H1 (cell line): ENCODE measurements at regions not wholly inside any gene's neighbourhood (a gene's known extent, or its start where the extent isn't known, plus 50 kb on each side); places are given as distances from the start of the nearest gene placed in this dataset.

Experiments used
- CTCF ChIA-PET: fragments of 300-600 bp; sonication (Branson Sonifier 250); formaldehyde crosslinking; loops from one replicate; lab custom pipeline; 2021; ENCODE audit not compliant: partially characterized antibody; lab: Charles Lee
- POLR2A ChIA-PET: fragments of 300-600 bp; sonication (Branson Sonifier 250); formaldehyde crosslinking; loops from one replicate; lab custom pipeline; 2021; ENCODE audit warnings: inconsistent platforms; ENCODE audit not compliant: partially characterized antibody; lab: Charles Lee
- DNase-seq, 2 experiments: peaks; one replicate each; pipeline versions ENCODE4 v3.0.0 to v3.0.0-alpha.2; 2010 to 2022; ENCODE audit warnings: low spot score in 2 of 2, low read depth in 1 of 2, mixed read lengths in 1 of 2
- FAIRE-seq: peaks from 2 replicates; lab custom pipeline; 2011; peaks lifted over from hg19 to GRCh38; lab: Jason Lieb, UNC
- H2AFZ ChIP-seq: 2 replicates; pipeline ENCODE4 v1.8.1; 2012; ENCODE audit warnings: low read length, inconsistent platforms
- H2AK5ac ChIP-seq: 2 replicates; pipeline ENCODE4 v1.6.1; 2013; ENCODE audit warnings: low read depth, low read length
- H2BK120ac ChIP-seq: replicated peaks from 2 replicates; pipeline ENCODE3; 2013; ENCODE audit warnings: low read depth, low read length, inconsistent platforms
- H2BK12ac ChIP-seq: 2 replicates; pipeline ENCODE4 v1.6.1; 2013; ENCODE audit warnings: low read depth, low read length
- H2BK15ac ChIP-seq: 2 replicates; pipeline ENCODE4 v1.6.1; 2013; ENCODE audit warnings: low read length
- H2BK20ac ChIP-seq: 2 replicates; pipeline ENCODE4 v1.6.1; 2013; ENCODE audit warnings: low read length
- H2BK5ac ChIP-seq: 2 replicates; pipeline ENCODE4 v1.6.1; 2013; ENCODE audit warnings: low read depth, low read length
- H3K14ac ChIP-seq: 2 replicates; pipeline ENCODE4 v1.6.1; 2013; ENCODE audit warnings: inconsistent platforms; ENCODE audit not compliant: insufficient read length
- H3K18ac ChIP-seq: 2 replicates; pipeline ENCODE4 v1.6.1; 2013; ENCODE audit warnings: low read length; ENCODE audit errors: extremely low read depth
- H3K23ac ChIP-seq: 2 replicates; pipeline ENCODE4 v1.6.1; 2013; ENCODE audit warnings: inconsistent platforms; ENCODE audit not compliant: insufficient read length
- H3K23me2 ChIP-seq: 2 replicates; pipeline ENCODE4 v1.6.1; 2013; ENCODE audit warnings: low read depth, low read length
- H3K27ac ChIP-seq: 2 replicates; pipeline ENCODE4 v1.6.1; 2011; ENCODE audit warnings: low read depth, low read length, inconsistent platforms
- H3K27me3 ChIP-seq, 4 experiments: replicated peaks in 1 of 4; 1 replicate in 1 of 4; 2 replicates in 3 of 4; pipeline versions ENCODE4 v1.6.1 to v1.8.1; 2011 to 2013; ENCODE audit warnings: low read length in 3 of 4, mild to moderate bottlenecking in 3 of 4, inconsistent platforms in 2 of 4, mixed read lengths in 2 of 4, moderate library complexity in 1 of 4; ENCODE audit not compliant: control insufficient read depth in 3 of 4, insufficient read depth in 3 of 4; ENCODE audit errors: extremely low read depth in 1 of 4
- H3K36me3 ChIP-seq, 4 experiments: 2 replicates each; pipeline versions ENCODE4 v1.6.1 to v1.8.1; 2011 to 2013; ENCODE audit warnings: mild to moderate bottlenecking in 4 of 4, low read length in 3 of 4, moderate library complexity in 2 of 4, control low read depth in 1 of 4, inconsistent platforms in 1 of 4; ENCODE audit not compliant: insufficient read depth in 4 of 4, control insufficient read depth in 2 of 4
- H3K4ac ChIP-seq: replicated peaks from 2 replicates; pipeline ENCODE3; 2013; ENCODE audit warnings: low read length, low read depth, mixed read lengths, inconsistent platforms; ENCODE audit not compliant: insufficient read length
- H3K4me1 ChIP-seq, 4 experiments: replicated peaks in 1 of 4; 1 replicate in 1 of 4; 2 replicates in 3 of 4; pipeline versions ENCODE4 v1.6.1 to v1.8.1; 2011 to 2013; ENCODE audit warnings: low read length in 3 of 4, inconsistent platforms in 2 of 4, mixed read lengths in 1 of 4; ENCODE audit not compliant: insufficient read depth in 4 of 4, control insufficient read depth in 3 of 4
- H3K4me2 ChIP-seq, 2 experiments: 2 replicates each; pipeline versions ENCODE4 v1.6.1 to v1.8.1; 2011 to 2013; ENCODE audit warnings: low read depth in 2 of 2, low read length in 2 of 2, control low read depth in 1 of 2, inconsistent platforms in 1 of 2, mild to moderate bottlenecking in 1 of 2; ENCODE audit not compliant: insufficient read depth in 1 of 2
- H3K4me3 ChIP-seq, 4 experiments: fragments of 200-600, 300-600 bp in 1 of 4; sonication (generic), shearing (Covaris generic), sonication (Bioruptor Twin) in 1 of 4; 2 replicates each; pipeline versions ENCODE4 v1.5.1 to v1.8.1; 2011 to 2016; ENCODE audit warnings: low read length in 4 of 4, low read depth in 3 of 4, control low read depth in 2 of 4, inconsistent platforms in 2 of 4, mild to moderate bottlenecking in 2 of 4, mixed read lengths in 1 of 4, moderate library complexity in 1 of 4; ENCODE audit not compliant: insufficient read depth in 2 of 4; ENCODE audit errors: extremely low read depth in 1 of 4
- H3K56ac ChIP-seq: replicated peaks from 2 replicates; pipeline ENCODE3; 2013; ENCODE audit warnings: low read depth, mild to moderate bottlenecking, mixed read lengths, low read length, inconsistent platforms; ENCODE audit not compliant: insufficient read length
- H3K79me1 ChIP-seq: 2 replicates; pipeline ENCODE4 v1.6.1; 2013; ENCODE audit warnings: low read depth, low read length, control low read depth
- H3K79me2 ChIP-seq, 2 experiments: 2 replicates each; pipeline versions ENCODE4 v1.6.1 to v1.8.1; 2012 to 2013; ENCODE audit warnings: low read length in 2 of 2, mild to moderate bottlenecking in 2 of 2, inconsistent platforms in 1 of 2; ENCODE audit not compliant: insufficient read depth in 2 of 2, control insufficient read depth in 1 of 2
- H3K9ac ChIP-seq, 4 experiments: replicated peaks in 1 of 4; 1 replicate in 1 of 4; 2 replicates in 3 of 4; pipeline versions ENCODE4 v1.6.1 to v1.8.1; 2011 to 2013; ENCODE audit warnings: low read depth in 3 of 4, low read length in 3 of 4, control low read depth in 2 of 4, mild to moderate bottlenecking in 2 of 4, moderate library complexity in 2 of 4, inconsistent platforms in 1 of 4; ENCODE audit errors: extremely low read depth in 1 of 4
- H3K9me3 ChIP-seq, 2 experiments: 2 replicates each; pipeline versions ENCODE4 v1.6.1 to v1.8.1; 2012 to 2013; ENCODE audit warnings: mild to moderate bottlenecking in 2 of 2, moderate library complexity in 2 of 2, control low read depth in 1 of 2, inconsistent platforms in 1 of 2, low read depth in 1 of 2, low read length in 1 of 2, mixed read lengths in 1 of 2; ENCODE audit not compliant: insufficient read depth in 2 of 2
- H4K20me1 ChIP-seq, 2 experiments: replicated peaks in 1 of 2; 2 replicates each; pipeline versions ENCODE3 to v1.8.1; 2011 to 2013; ENCODE audit warnings: inconsistent platforms in 2 of 2, low read length in 2 of 2, mild to moderate bottlenecking in 1 of 2; ENCODE audit not compliant: insufficient read depth in 2 of 2, control insufficient read depth in 1 of 2
- H4K5ac ChIP-seq: 2 replicates; pipeline ENCODE4 v1.6.1; 2013; ENCODE audit warnings: low read length, low read depth, mixed read lengths, inconsistent platforms; ENCODE audit not compliant: insufficient read length
- H4K8ac ChIP-seq: 2 replicates; pipeline ENCODE4 v1.8.0; 2013; ENCODE audit warnings: mild to moderate bottlenecking, moderate library complexity, low read length, inconsistent platforms; ENCODE audit not compliant: insufficient read depth; ENCODE audit errors: extremely low read depth
- H4K91ac ChIP-seq: replicated peaks from 2 replicates; pipeline ENCODE3; 2013; ENCODE audit warnings: low read length, mixed read lengths, inconsistent platforms; ENCODE audit not compliant: insufficient read length
- CHD2 ChIP-seq: IDR thresholded peaks from 2 replicates; pipeline ENCODE4 v1.6.1; 2012; ENCODE audit warnings: low read length, improper control_type of control experiment
- HDAC6 ChIP-seq: IDR thresholded peaks from one replicate; pipeline ENCODE4 v1.7.1; 2012; ENCODE audit warnings: low read depth, mild to moderate bottlenecking, inconsistent platforms, low read length, moderate library complexity
- KDM1A ChIP-seq: fragments of 200-600, 300-600 bp; sonication (generic); IDR thresholded peaks from 2 replicates; pipeline ENCODE4 v1.7.1; 2016; ENCODE audit warnings: mild to moderate bottlenecking, low read length, borderline replicate concordance
- KDM4A ChIP-seq: IDR thresholded peaks from one replicate; pipeline ENCODE4 v1.7.1; 2012; ENCODE audit warnings: low read depth, mild to moderate bottlenecking, moderate library complexity, low read length, inconsistent platforms; ENCODE audit not compliant: severe bottlenecking
- PHF8 ChIP-seq: fragments of 200-600 bp; sonication (generic); conservative IDR thresholded peaks from 2 replicates; pipeline ENCODE4 v1.7.1; 2012; ENCODE audit warnings: low read depth, mild to moderate bottlenecking, inconsistent platforms, low read length, moderate library complexity
- SAP30 ChIP-seq: fragments of 300-600 bp; sonication (generic); IDR thresholded peaks from 2 replicates; pipeline ENCODE4 v1.7.1; 2012; ENCODE audit warnings: low read length, moderate library complexity, mild to moderate bottlenecking, inconsistent platforms; ENCODE audit not compliant: insufficient read depth, insufficient replicate concordance
- SP4 ChIP-seq: IDR thresholded peaks from 2 replicates; pipeline ENCODE4 v1.6.1; 2012; ENCODE audit warnings: low read length, inconsistent platforms
- SUZ12 ChIP-seq: fragments of 200-600 bp; sonication (generic); IDR thresholded peaks from 2 replicates; pipeline ENCODE4 v1.6.1; 2012; ENCODE audit warnings: mild to moderate bottlenecking, inconsistent platforms, low read length, moderate library complexity, mixed read lengths
- TAF1 ChIP-seq: IDR thresholded peaks from 2 replicates; pipeline ENCODE4 v1.6.1; 2011; ENCODE audit warnings: mild to moderate bottlenecking, low read depth, low read length
- TBP ChIP-seq: IDR thresholded peaks from 2 replicates; pipeline ENCODE4 v1.6.1; 2011; ENCODE audit warnings: low read depth, low read length, improper control_type of control experiment
- WGBS, 2 experiments: shearing (Covaris generic) in 1 of 2; methylation state at CpG; one replicate each; pipeline versions ENCODE4 v1.1.6 to v1.1.7; 2013 to 2015; ENCODE audit warnings: low lambda C conversion rate in 2 of 2, mixed read lengths in 2 of 2, inconsistent platforms in 1 of 2, low coverage in 1 of 2, missing lambda C conversion rate in 1 of 2; ENCODE audit not compliant: insufficient replicate concordance in 2 of 2, insufficient coverage in 1 of 2, insufficient read length in 1 of 2; ENCODE audit errors: extremely low coverage in 1 of 2, missing lambda C conversion rate in 1 of 2; 5-methylcytosine and 5-hydroxymethylcytosine counted together
- TF ChIP-seq, protein P1 (sequence below): IDR thresholded peaks from 2 replicates; pipeline ENCODE4 v1.6.1; 2011; ENCODE audit warnings: low read length, improper control_type of control experiment
- TF ChIP-seq, protein P2 (sequence below), 3 experiments: IDR thresholded peaks; 1 replicate in 2 of 3; 2 replicates in 1 of 3; pipeline versions ENCODE4 v1.5.1 to v1.6.1; 2011; ENCODE audit warnings: low read length in 3 of 3, mild to moderate bottlenecking in 3 of 3, inconsistent platforms in 2 of 3, low read depth in 1 of 3, moderate library complexity in 1 of 3; ENCODE audit not compliant: insufficient read depth in 1 of 3; ENCODE audit errors: control extremely low read depth in 1 of 3

DNA sequence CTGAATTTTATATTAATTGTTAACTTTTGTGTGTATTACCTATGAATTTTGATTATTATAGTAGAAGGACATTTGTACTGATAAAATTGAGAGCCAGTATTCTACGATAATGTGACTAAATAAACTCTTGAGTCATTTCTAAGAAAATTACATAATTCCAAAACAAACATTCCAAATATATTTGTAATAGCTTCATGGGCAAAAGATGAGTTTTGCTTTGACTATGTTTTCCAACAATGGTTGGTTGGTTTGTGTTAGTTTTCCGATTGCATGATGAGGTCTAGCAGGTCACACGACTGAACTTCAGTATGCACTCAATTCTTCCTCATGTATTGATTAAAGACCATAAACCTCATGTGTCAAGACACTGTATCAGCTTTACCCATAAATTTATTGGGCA lies 71.7 kb upstream of the WDR75 start:
- FAIRE-seq, result no peak
- no peak for TF ChIP-seq TAF1
- TF ChIP-seq SAP30, result no peak
- TF ChIP-seq SUZ12, result no peak
- no peak for TF ChIP-seq KDM4A
- TF ChIP-seq HDAC6, result no peak
- no peak for TF ChIP-seq KDM1A
- TF ChIP-seq CHD2, result no peak
- TF ChIP-seq, protein P1, sequence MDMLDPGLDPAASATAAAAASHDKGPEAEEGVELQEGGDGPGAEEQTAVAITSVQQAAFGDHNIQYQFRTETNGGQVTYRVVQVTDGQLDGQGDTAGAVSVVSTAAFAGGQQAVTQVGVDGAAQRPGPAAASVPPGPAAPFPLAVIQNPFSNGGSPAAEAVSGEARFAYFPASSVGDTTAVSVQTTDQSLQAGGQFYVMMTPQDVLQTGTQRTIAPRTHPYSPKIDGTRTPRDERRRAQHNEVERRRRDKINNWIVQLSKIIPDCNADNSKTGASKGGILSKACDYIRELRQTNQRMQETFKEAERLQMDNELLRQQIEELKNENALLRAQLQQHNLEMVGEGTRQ, result no peak
- TF ChIP-seq, protein P2, sequence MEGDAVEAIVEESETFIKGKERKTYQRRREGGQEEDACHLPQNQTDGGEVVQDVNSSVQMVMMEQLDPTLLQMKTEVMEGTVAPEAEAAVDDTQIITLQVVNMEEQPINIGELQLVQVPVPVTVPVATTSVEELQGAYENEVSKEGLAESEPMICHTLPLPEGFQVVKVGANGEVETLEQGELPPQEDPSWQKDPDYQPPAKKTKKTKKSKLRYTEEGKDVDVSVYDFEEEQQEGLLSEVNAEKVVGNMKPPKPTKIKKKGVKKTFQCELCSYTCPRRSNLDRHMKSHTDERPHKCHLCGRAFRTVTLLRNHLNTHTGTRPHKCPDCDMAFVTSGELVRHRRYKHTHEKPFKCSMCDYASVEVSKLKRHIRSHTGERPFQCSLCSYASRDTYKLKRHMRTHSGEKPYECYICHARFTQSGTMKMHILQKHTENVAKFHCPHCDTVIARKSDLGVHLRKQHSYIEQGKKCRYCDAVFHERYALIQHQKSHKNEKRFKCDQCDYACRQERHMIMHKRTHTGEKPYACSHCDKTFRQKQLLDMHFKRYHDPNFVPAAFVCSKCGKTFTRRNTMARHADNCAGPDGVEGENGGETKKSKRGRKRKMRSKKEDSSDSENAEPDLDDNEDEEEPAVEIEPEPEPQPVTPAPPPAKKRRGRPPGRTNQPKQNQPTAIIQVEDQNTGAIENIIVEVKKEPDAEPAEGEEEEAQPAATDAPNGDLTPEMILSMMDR (IDR thresholded peaks at IDR 0.05; ENCODE audit: control extremely low read depth in 1 of 3, insufficient read depth in 1 of 3, low read depth in 1 of 3, low read length in 3 of 3), result no peak
- TF ChIP-seq TBP, result no peak
- TF ChIP-seq SP4, result no peak
- no peak for TF ChIP-seq PHF8

More for the DNA sequence above, 71.7 kb upstream of the WDR75 start:
- no peaks in the 10 kb centered on the region for H3K36me3 ChIP-seq
- no peaks in the 10 kb centered on the region for H3K27me3 ChIP-seq
- no peaks in the 10 kb centered on the region; the same call in 1 of the 2 replicates for H3K23me2 ChIP-seq
- ChIA-PET POLR2A (no interaction called here), CTCF (no interaction called here)
- no peak overlapping the region for H4K5ac ChIP-seq
- 90% methylated on average over 3 of the region's 3 CpGs; no CpG with 5 or more reads in 1 of the 2 experiments for WGBS, 2 experiments
- H4K91ac ChIP-seq, result no peak overlapping the region
- H2BK12ac ChIP-seq, result no peak overlapping the region
- H3K79me2 ChIP-seq, result no peaks in the 10 kb centered on the region
- H3K9me3 ChIP-seq, result no peaks in the 10 kb centered on the region
- H3K18ac ChIP-seq, result no peak overlapping the region
- H3K4me1 ChIP-seq, result no peaks in the 10 kb centered on the region
- H3K4ac ChIP-seq, result no peak overlapping the region
- H3K56ac ChIP-seq, result no peak overlapping the region
- no peaks in the 10 kb centered on the region for H4K20me1 ChIP-seq
- H2BK20ac ChIP-seq, result no peak overlapping the region
- no peak overlapping the region for H4K8ac ChIP-seq
- H2AK5ac ChIP-seq, result no peak overlapping the region
- no peak overlapping the region for H3K14ac ChIP-seq
- no peak overlapping the region for H3K9ac ChIP-seq
- H3K79me1 ChIP-seq, result no peaks in the 10 kb centered on the region
- no peak overlapping the region for H3K23ac ChIP-seq
- H2BK5ac ChIP-seq, result no peak overlapping the region
- no peak overlapping the region for H2AFZ ChIP-seq
- no peak for DNase-seq
- no peak overlapping the region for H2BK120ac ChIP-seq
- no peak overlapping the region for H3K4me3 ChIP-seq
- no peak overlapping the region for H3K4me2 ChIP-seq
- H3K27ac ChIP-seq, result no peak overlapping the region
- no peak overlapping the region for H2BK15ac ChIP-seq
